ENCODE measurements at regions not wholly inside any gene's neighbourhood (a gene's known extent, or its start where the extent isn't known, plus 50 kb on each side); places are given as distances from the start of the nearest gene placed in this dataset.

DNA sequence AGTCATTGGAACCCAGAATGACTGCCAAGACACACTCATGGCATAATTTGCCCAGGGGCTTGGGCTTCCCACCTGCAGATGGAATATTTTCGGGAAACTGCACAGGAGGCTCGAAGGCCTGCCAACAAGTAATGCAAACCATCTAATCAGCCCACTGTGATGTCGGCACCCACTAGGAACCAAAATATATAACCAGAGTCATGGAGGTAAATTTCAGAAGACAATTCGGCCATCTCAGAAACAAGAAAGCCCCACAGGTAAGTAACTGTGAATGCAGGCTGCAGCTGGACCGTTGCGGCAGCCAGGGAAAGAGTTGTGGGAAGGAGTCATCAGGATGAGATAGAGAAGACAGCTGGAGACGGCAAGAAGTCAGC is 264.4 kb downstream of the SYK start:
- TF ChIP-seq POLR2AphosphoS5 (IDR thresholded peaks at IDR 0.05; ENCODE audit: borderline replicate concordance, low read depth, low read length) (no peak), EZH2 (IDR thresholded peaks at IDR 0.05) (no peak), FOXP2 (optimal IDR thresholded peaks at IDR 0.05; ENCODE audit: control extremely low read depth, extremely low read length, insufficient read depth) (no peak)
